Vagina (tissue), 2 donors: ENCODE measurements at regions not wholly inside any gene's neighbourhood (a gene's known extent, or its start where the extent isn't known, plus 50 kb on each side); places are given as distances from the start of the nearest gene placed in this dataset.

Experiments used
- CTCF ChIP-seq, 3 experiments: fragments of 450-650 bp in 2 of 3; fragments of 200-600 bp in 1 of 3; sonication (generic) in 1 of 3; IDR thresholded peaks; one replicate each; pipeline ENCODE4 v1.5.1; 2017 to 2019; ENCODE audit warnings: antibody characterized with exemption in 3 of 3, mild to moderate bottlenecking in 2 of 3, moderate library complexity in 2 of 3
- POLR2A ChIP-seq, 2 donors: fragments of 450-650 bp; IDR thresholded peaks; one replicate each; pipeline ENCODE4 v1.6.1; 2017; ENCODE audit warnings: antibody characterized with exemption in 2 of 2, mild to moderate bottlenecking in 2 of 2, moderate library complexity in 2 of 2
- POLR2AphosphoS5 ChIP-seq, 2 donors: sonication (generic); formaldehyde crosslinking; IDR thresholded peaks; one replicate each; pipeline ENCODE4 v1.9.0; 2017; ENCODE audit warnings: antibody characterized with exemption in 2 of 2, mild to moderate bottlenecking in 2 of 2, low read depth in 1 of 2; ENCODE audit not compliant: insufficient read depth in 1 of 2

DNA sequence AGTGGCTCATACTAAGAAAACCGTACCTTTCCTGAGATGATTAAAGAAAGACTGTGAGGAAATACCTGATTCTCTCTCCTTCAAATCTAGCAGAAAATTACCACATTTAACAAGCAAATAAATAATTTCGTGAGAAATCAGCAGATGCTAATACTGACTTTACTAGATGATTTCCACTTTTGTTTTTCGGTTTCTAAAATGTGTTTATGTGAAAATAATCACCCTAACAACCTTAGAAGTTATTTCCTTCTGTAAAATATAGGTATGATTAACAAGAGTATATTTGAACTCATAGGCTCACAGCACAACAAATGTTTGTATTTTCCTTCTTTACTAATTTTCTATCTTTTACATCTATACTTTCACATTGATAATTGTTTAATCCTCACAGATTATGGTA is 594.1 kb upstream of the FAM98A start:
- TF ChIP-seq CTCF (IDR thresholded peaks at IDR 0.05), result no peak
- TF ChIP-seq POLR2A (IDR thresholded peaks at IDR 0.05), result no peak
- TF ChIP-seq POLR2AphosphoS5 (IDR thresholded peaks at IDR 0.05; ENCODE audit: insufficient read depth in 1 of 2, low read depth in 1 of 2), result no peak
